ENCODE measurements at regions not wholly inside any gene's neighbourhood (a gene's known extent, or its start where the extent isn't known, plus 50 kb on each side); places are given as distances from the start of the nearest gene placed in this dataset.

- Histone ChIP-seq H3K14ac (ENCODE audit: insufficient read length) (no peak overlapping the region), H2BK20ac (ENCODE audit: low read length) (0 out of 2 replicates have a peak overlapping the region, but pooled peaks have one; percentile 13), H3K56ac (replicated peaks; ENCODE audit: insufficient read length, low read depth, low read length) (no peak overlapping the region), H3K4me2 (ENCODE audit: insufficient read depth in 1 of 2, low read depth in 2 of 2, low read length in 2 of 2) (no peak overlapping the region), H2BK5ac (ENCODE audit: low read depth, low read length) (no peak overlapping the region), H2BK120ac (replicated peaks; ENCODE audit: low read depth, low read length) (no peak overlapping the region), H3K79me2 (ENCODE audit: control insufficient read depth in 1 of 2, insufficient read depth in 2 of 2, low read length in 2 of 2) (no peaks in the 10 kb centered on the region), H2BK12ac (ENCODE audit: low read depth, low read length) (no peak overlapping the region), H4K8ac (ENCODE audit: extremely low read depth, insufficient read depth, low read length) (no peak overlapping the region), H3K23ac (ENCODE audit: insufficient read length) (no peak overlapping the region), H4K91ac (replicated peaks; ENCODE audit: insufficient read length, low read length) (no peak overlapping the region), H3K27me3 (replicated peaks in 1 of 4; ENCODE audit: control insufficient read depth in 3 of 4, extremely low read depth in 1 of 4, insufficient read depth in 3 of 4, low read length in 3 of 4) (no peaks in the 10 kb centered on the region), H3K4me3 (ENCODE audit: extremely low read depth in 1 of 4, insufficient read depth in 2 of 4, low read depth in 3 of 4, low read length in 4 of 4) (no peak overlapping the region), H3K9me3 (ENCODE audit: insufficient read depth in 2 of 2, low read depth in 1 of 2, low read length in 1 of 2) (no peaks in the 10 kb centered on the region), H2AFZ (ENCODE audit: low read length) (0 out of 2 replicates have a peak overlapping the region, but pooled peaks have one; percentile 28), H3K4ac (replicated peaks; ENCODE audit: insufficient read length, low read depth, low read length) (no peak overlapping the region), H3K36me3 (ENCODE audit: control insufficient read depth in 2 of 4, insufficient read depth in 4 of 4, low read length in 3 of 4) (no peaks in the 10 kb centered on the region), H3K9ac (replicated peaks in 1 of 4; ENCODE audit: extremely low read depth in 1 of 4, low read depth in 3 of 4, low read length in 3 of 4) (no peak overlapping the region), H4K5ac (ENCODE audit: insufficient read length, low read depth, low read length) (no peak overlapping the region), H4K20me1 (replicated peaks in 1 of 2; ENCODE audit: control insufficient read depth in 1 of 2, insufficient read depth in 2 of 2, low read length in 2 of 2) (no peaks in the 10 kb centered on the region), H3K4me1 (replicated peaks in 1 of 4; ENCODE audit: control insufficient read depth in 3 of 4, insufficient read depth in 4 of 4, low read length in 3 of 4) (peaks cover 0 to 12% (median 1%) of the 10 kb centered on the region in 4 experiments; a peak in 3 of 7 replicates), H3K23me2 (ENCODE audit: low read depth, low read length) (no peaks in the 10 kb centered on the region), H2BK15ac (ENCODE audit: low read length) (no peak overlapping the region), H3K79me1 (ENCODE audit: low read depth, low read length) (no peaks in the 10 kb centered on the region), H3K27ac (ENCODE audit: low read depth, low read length) (no peak overlapping the region), H3K18ac (ENCODE audit: extremely low read depth, low read length) (0 out of 2 replicates have a peak overlapping the region, but pooled peaks have one; percentile 5), H2AK5ac (ENCODE audit: low read depth, low read length) (no peak overlapping the region)
- FAIRE-seq (no peak), DNase-seq (ENCODE audit: low read depth in 1 of 2, low spot score in 2 of 2) (no peak)
- ChIA-PET CTCF (ENCODE audit: partially characterized antibody) (interaction anchor here (0.7 to 1.4 kb wide), 2 partner anchors 81 to 292 kb away, joined by 3 read pairs; no protein-coding TSS in a partner anchor), POLR2A (ENCODE audit: partially characterized antibody) (no interaction called here)
- 80% methylated on average over 5 of the region's 5 CpGs; no CpG with 5 or more reads in 1 of the 2 experiments for WGBS, 2 experiments (ENCODE audit: extremely low coverage in 1 of 2, insufficient coverage in 1 of 2, insufficient read length in 1 of 2, insufficient replicate concordance in 2 of 2, low coverage in 1 of 2, low lambda C conversion rate in 2 of 2, missing lambda C conversion rate in 1 of 2)
- TF ChIP-seq CHD1 (IDR thresholded peaks at IDR 0.05; ENCODE audit: low read depth, low read length) (no peak), RFX5 (IDR thresholded peaks at IDR 0.05; ENCODE audit: borderline replicate concordance, low read depth, low read length) (no peak), NANOG (IDR thresholded peaks at IDR 0.05; ENCODE audit: insufficient read depth, low read depth, low read length, poor library complexity, severe bottlenecking) (no peak), CTBP2 (IDR thresholded peaks at IDR 0.05; ENCODE audit: borderline replicate concordance, insufficient read depth, insufficient read length, low read length) (no peak), SUZ12 (IDR thresholded peaks at IDR 0.05; ENCODE audit: low read length) (no peak), BRCA1 (IDR thresholded peaks at IDR 0.05; ENCODE audit: low read depth, low read length) (no peak), SIRT6 (IDR thresholded peaks at IDR 0.05; ENCODE audit: low read length) (no peak), MAFK (IDR thresholded peaks at IDR 0.05; ENCODE audit: low read depth, low read length) (no peak), RXRA (IDR thresholded peaks at IDR 0.05; ENCODE audit: insufficient read depth, low read depth, low read length) (no peak), POLR2A (IDR thresholded peaks at IDR 0.05; ENCODE audit: control extremely low read depth in 1 of 2, low read depth in 2 of 2, low read length in 2 of 2) (no peak), SP2 (IDR thresholded peaks at IDR 0.05; ENCODE audit: low read length) (no peak), GTF2F1 (IDR thresholded peaks at IDR 0.05; ENCODE audit: borderline replicate concordance, low read depth, low read length) (no peak), ATF3 (IDR thresholded peaks at IDR 0.05; ENCODE audit: insufficient read depth, low read depth, low read length) (no peak), CREB1 (IDR thresholded peaks at IDR 0.05) (no peak), JUN (IDR thresholded peaks at IDR 0.05; ENCODE audit: low read depth, low read length) (no peak)
These were observed 134.3 kb upstream of the RARB start for GRCh38 chr3:25293736-25294135.

Data from H1 (cell line).